ENCODE measurements at regions not wholly inside any gene's neighbourhood (a gene's known extent, or its start where the extent isn't known, plus 50 kb on each side); places are given as distances from the start of the nearest gene placed in this dataset.

DNA sequence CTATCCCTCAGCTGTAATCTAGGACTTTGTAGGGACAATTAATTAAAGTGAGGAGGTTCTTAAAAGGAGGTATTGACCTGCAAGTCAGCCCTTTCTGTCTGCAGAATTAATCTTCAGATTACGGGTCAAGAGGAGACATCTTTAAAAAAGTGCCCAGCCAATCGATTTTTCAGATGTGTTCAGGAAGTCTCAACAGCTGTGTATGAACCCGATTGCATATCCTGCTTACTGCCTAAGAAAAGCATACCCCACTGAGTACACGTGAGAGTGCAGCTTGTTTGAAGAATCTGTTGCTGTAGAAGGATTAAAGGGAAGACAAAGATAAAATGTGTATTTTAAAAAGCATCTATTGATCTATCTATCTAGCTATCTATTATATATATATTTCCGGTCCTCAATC, 1194.5 kb downstream of the UQCRFS1 start:
- DNase-seq (ENCODE audit: insufficient read length, low spot score) (no peak), FAIRE-seq (no peak)
- TF ChIP-seq PAX5 (IDR thresholded peaks at IDR 0.05; ENCODE audit: insufficient read depth, low read length, severe bottlenecking) (no peak), SPI1 (IDR thresholded peaks at IDR 0.05; ENCODE audit: low read depth, low read length) (no peak), POLR2A (IDR thresholded peaks at IDR 0.05; ENCODE audit: low read depth, low read length) (no peak), POLR2AphosphoS5 (IDR thresholded peaks at IDR 0.05; ENCODE audit: low read depth, low read length) (no peak), POU2F2 (IDR thresholded peaks at IDR 0.05; ENCODE audit: low read depth, low read length) (no peak), TAF1 (IDR thresholded peaks at IDR 0.05; ENCODE audit: low read depth, low read length) (no peak)

- FAIRE-seq (no peak), DNase-seq (ENCODE audit: insufficient read length, low spot score) (no peak)
- no peak for TF ChIP-seq POU2F2 (IDR thresholded peaks at IDR 0.05; ENCODE audit: low read depth, low read length)
- no peak for TF ChIP-seq POLR2AphosphoS5 (IDR thresholded peaks at IDR 0.05; ENCODE audit: low read depth, low read length)
- no peak for TF ChIP-seq POLR2A (IDR thresholded peaks at IDR 0.05; ENCODE audit: low read depth, low read length)
- no peak for TF ChIP-seq TAF1 (IDR thresholded peaks at IDR 0.05; ENCODE audit: low read depth, low read length)
- TF ChIP-seq SPI1 (IDR thresholded peaks at IDR 0.05; ENCODE audit: low read depth, low read length): no peak
- no peak for TF ChIP-seq PAX5 (IDR thresholded peaks at IDR 0.05; ENCODE audit: insufficient read depth, low read length, severe bottlenecking)
Observed at GRCh38 chr19:28014615-28015405, 1198.1 kb downstream of the UQCRFS1 start.

GRCh38 chr19:28012361-28012760, 1200.6 kb downstream of the UQCRFS1 start:
- DNase-seq (ENCODE audit: insufficient read length, low spot score): no peak
- TF ChIP-seq POU2F2 (IDR thresholded peaks at IDR 0.05; ENCODE audit: low read depth, low read length) (no peak), TAF1 (IDR thresholded peaks at IDR 0.05; ENCODE audit: low read depth, low read length) (no peak), POLR2A (IDR thresholded peaks at IDR 0.05; ENCODE audit: low read depth, low read length) (no peak), POLR2AphosphoS5 (IDR thresholded peaks at IDR 0.05; ENCODE audit: low read depth, low read length) (no peak), SPI1 (IDR thresholded peaks at IDR 0.05; ENCODE audit: low read depth, low read length) (no peak), PAX5 (IDR thresholded peaks at IDR 0.05; ENCODE audit: insufficient read depth, low read length, severe bottlenecking) (no peak)
- FAIRE-seq: no peak

DNA sequence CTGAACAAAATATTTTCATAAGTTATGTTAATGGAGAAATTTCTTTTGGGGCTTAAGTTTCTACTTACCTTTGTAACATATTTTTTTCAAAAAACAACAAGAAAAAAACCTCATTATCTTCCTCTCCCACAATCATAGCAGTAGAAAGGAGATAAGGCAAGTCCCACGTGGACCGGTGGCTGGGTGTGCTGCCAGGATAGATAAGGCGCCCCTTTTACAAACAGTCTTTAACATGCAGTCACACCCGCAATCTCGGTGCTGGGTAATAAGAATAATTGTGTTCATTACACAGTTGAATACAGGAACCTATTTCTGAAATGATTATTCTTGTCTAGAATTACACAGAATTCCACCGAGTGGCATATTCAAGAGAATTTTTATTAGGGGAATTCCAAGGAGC, 1202.3 kb downstream of the UQCRFS1 start:
- TF ChIP-seq POLR2AphosphoS5 (IDR thresholded peaks at IDR 0.05; ENCODE audit: low read depth, low read length) (no peak), TAF1 (IDR thresholded peaks at IDR 0.05; ENCODE audit: low read depth, low read length) (no peak), PAX5 (IDR thresholded peaks at IDR 0.05; ENCODE audit: insufficient read depth, low read length, severe bottlenecking) (no peak), SPI1 (IDR thresholded peaks at IDR 0.05; ENCODE audit: low read depth, low read length) (no peak), POLR2A (IDR thresholded peaks at IDR 0.05; ENCODE audit: low read depth, low read length) (no peak), POU2F2 (IDR thresholded peaks at IDR 0.05; ENCODE audit: low read depth, low read length) (no peak)
- no peak for DNase-seq (ENCODE audit: insufficient read length, low spot score)
- no peak for FAIRE-seq

- TF ChIP-seq POLR2AphosphoS5 (IDR thresholded peaks at IDR 0.05; ENCODE audit: low read depth, low read length): no peak
- no peak for TF ChIP-seq TAF1 (IDR thresholded peaks at IDR 0.05; ENCODE audit: low read depth, low read length)
- TF ChIP-seq POLR2A (IDR thresholded peaks at IDR 0.05; ENCODE audit: low read depth, low read length): no peak
- TF ChIP-seq POU2F2 (IDR thresholded peaks at IDR 0.05; ENCODE audit: low read depth, low read length): no peak
- no peak for TF ChIP-seq PAX5 (IDR thresholded peaks at IDR 0.05; ENCODE audit: insufficient read depth, low read length, severe bottlenecking)
- DNase-seq (ENCODE audit: insufficient read length, low spot score) (no peak), FAIRE-seq (no peak)
Observed at GRCh38 chr19:28009696-28010095, 1203.3 kb downstream of the UQCRFS1 start.

- no peak for TF ChIP-seq POLR2A (IDR thresholded peaks at IDR 0.05; ENCODE audit: low read depth, low read length)
- no peak for FAIRE-seq
- no peak for DNase-seq (ENCODE audit: insufficient read length, low spot score)
Observed at GRCh38 chr19:28008695-28009094, 1204.3 kb downstream of the UQCRFS1 start.

DNA sequence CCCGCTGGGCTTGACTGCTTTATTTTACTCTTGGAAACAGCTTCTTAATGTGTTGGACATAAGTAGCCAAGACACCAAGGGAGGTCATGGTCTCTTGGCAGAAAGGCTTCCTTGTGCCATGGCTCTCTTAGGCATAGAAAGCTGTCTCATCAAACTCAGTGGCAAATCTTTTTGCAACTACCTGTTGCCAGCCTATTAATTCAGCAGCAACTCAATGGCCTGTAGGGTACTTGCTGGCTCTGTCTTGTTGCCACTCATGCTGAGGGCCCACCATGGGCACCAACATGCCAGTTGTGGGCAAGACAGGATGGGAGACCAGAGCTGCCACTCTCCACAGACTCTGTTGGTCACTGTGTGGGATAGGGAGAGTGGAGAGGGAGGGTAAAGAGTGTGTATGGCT, 1209.4 kb downstream of the UQCRFS1 start:
- no peak for TF ChIP-seq PAX5 (IDR thresholded peaks at IDR 0.05; ENCODE audit: insufficient read depth, low read length, severe bottlenecking)
- DNase-seq (ENCODE audit: insufficient read length, low spot score) (no peak), FAIRE-seq (no peak)

GRCh38 chr19:27997069-27997468, 1215.9 kb downstream of the UQCRFS1 start:
- no peak for FAIRE-seq
- TF ChIP-seq POU2F2 (IDR thresholded peaks at IDR 0.05; ENCODE audit: low read depth, low read length) (no peak), POLR2AphosphoS5 (IDR thresholded peaks at IDR 0.05; ENCODE audit: low read depth, low read length) (no peak), TAF1 (IDR thresholded peaks at IDR 0.05; ENCODE audit: low read depth, low read length) (no peak), SPI1 (IDR thresholded peaks at IDR 0.05; ENCODE audit: low read depth, low read length) (peak; percentile 80), POLR2A (IDR thresholded peaks at IDR 0.05; ENCODE audit: low read depth, low read length) (no peak), PAX5 (IDR thresholded peaks at IDR 0.05; ENCODE audit: insufficient read depth, low read length, severe bottlenecking) (no peak)
- no peak for DNase-seq (ENCODE audit: insufficient read length, low spot score)

GRCh38 chr19:27993619-27994570, 1219.1 kb downstream of the UQCRFS1 start:
- FAIRE-seq (no peak), DNase-seq (ENCODE audit: insufficient read length, low spot score) (no peak)
- peak; percentile 38 for TF ChIP-seq SPI1 (IDR thresholded peaks at IDR 0.05; ENCODE audit: low read depth, low read length)
- no peak for TF ChIP-seq POU2F2 (IDR thresholded peaks at IDR 0.05; ENCODE audit: low read depth, low read length)
- no peak for TF ChIP-seq POLR2A (IDR thresholded peaks at IDR 0.05; ENCODE audit: low read depth, low read length)
- no peak for TF ChIP-seq PAX5 (IDR thresholded peaks at IDR 0.05; ENCODE audit: insufficient read depth, low read length, severe bottlenecking)

Measured in GM12891 (cell line).